WTC11 (cell line): ENCODE measurements at regions not wholly inside any gene's neighbourhood (a gene's known extent, or its start where the extent isn't known, plus 50 kb on each side); places are given as distances from the start of the nearest gene placed in this dataset.

Experiments used
- ATAC-seq: fragments of 200-7000 bp; cut with Tn5 transposase; 2 replicates; pipeline ENCODE4 v1.10.0; 2021; ENCODE audit warnings: mild to moderate bottlenecking, moderate library complexity
- CTCF ChIA-PET: fragments of 300-600 bp; sonication (Branson Sonifier 250); formaldehyde crosslinking; loops from one replicate; lab custom pipeline; 2021; ENCODE audit warnings: antibody characterized with exemption; lab: Charles Lee
- POLR2A ChIA-PET: fragments of 350-600 bp; sonication (Branson Sonifier 250); formaldehyde crosslinking; loops from one replicate; lab custom pipeline; 2021; ENCODE audit warnings: antibody characterized with exemption; lab: Charles Lee
- DNase-seq: peaks from one replicate; pipeline ENCODE4 v3.0.0; 2021; ENCODE audit warnings: low spot score
- H3K27ac Mint-ChIP-seq: 2 replicates; pipeline ENCODE4 v1.8.0; 2021; ENCODE audit warnings: mixed read lengths
- H3K27me3 Mint-ChIP-seq: 2 replicates; pipeline ENCODE4 v1.8.0; 2021; ENCODE audit warnings: low read depth, mild to moderate bottlenecking, moderate library complexity, mixed read lengths
- H3K36me3 Mint-ChIP-seq: 2 replicates; pipeline ENCODE4 v1.8.0; 2021; ENCODE audit warnings: mixed read lengths
- H3K4me1 Mint-ChIP-seq: 2 replicates; pipeline ENCODE4 v1.8.0; 2022; ENCODE audit warnings: mixed read lengths
- H3K4me3 Mint-ChIP-seq: 2 replicates; pipeline ENCODE4 v1.8.0; 2021; ENCODE audit warnings: mild to moderate bottlenecking, moderate library complexity, mixed read lengths
- H3K9me3 Mint-ChIP-seq: 2 replicates; pipeline ENCODE4 v1.8.0; 2021; ENCODE audit warnings: mixed read lengths
- ATF3 ChIP-seq: sonication (generic); formaldehyde crosslinking; conservative IDR thresholded peaks from 2 replicates; pipeline ENCODE4 v1.8.1; 2022; ENCODE audit warnings: mild to moderate bottlenecking, missing genetic modification reagents
- CTCF ChIP-seq: fragments of 200-600 bp; IDR thresholded peaks from 2 replicates; pipeline ENCODE4 v1.8.0; 2022; ENCODE audit warnings: antibody characterized with exemption
- ESRRA ChIP-seq: sonication (generic); formaldehyde crosslinking; IDR thresholded peaks from 2 replicates; pipeline ENCODE4 v1.8.1; 2022; ENCODE audit warnings: mild to moderate bottlenecking, missing genetic modification reagents, borderline replicate concordance
- FOXP1 ChIP-seq: sonication (generic); formaldehyde crosslinking; IDR thresholded peaks from 2 replicates; pipeline ENCODE4 v1.8.0; 2022; ENCODE audit warnings: missing genetic modification reagents, mild to moderate bottlenecking, moderate library complexity, borderline replicate concordance
- GRHL2 ChIP-seq: fragments of 250-450 bp; sonication (Bioruptor Pico); IDR thresholded peaks from 2 replicates; pipeline ENCODE4 v1.8.0; 2022; ENCODE audit warnings: mild to moderate bottlenecking, moderate library complexity; ENCODE audit not compliant: insufficient replicate concordance, severe bottlenecking
- JUN ChIP-seq: sonication (generic); formaldehyde crosslinking; IDR thresholded peaks from 2 replicates; pipeline ENCODE4 v1.8.0; 2023; ENCODE audit warnings: mild to moderate bottlenecking, missing genetic modification reagents
- KAT7 ChIP-seq: sonication (generic); formaldehyde crosslinking; IDR thresholded peaks from 2 replicates; pipeline ENCODE4 v1.8.1; 2023; ENCODE audit warnings: missing genetic modification reagents, mild to moderate bottlenecking, borderline replicate concordance
- MAX ChIP-seq: sonication (generic); formaldehyde crosslinking; IDR thresholded peaks from 2 replicates; pipeline ENCODE4 v1.8.0; 2022; ENCODE audit warnings: mild to moderate bottlenecking, missing genetic modification reagents
- MLX ChIP-seq: sonication (generic); formaldehyde crosslinking; IDR thresholded peaks from 2 replicates; pipeline ENCODE4 v1.8.1; 2023; ENCODE audit warnings: mild to moderate bottlenecking, missing genetic modification reagents, moderate library complexity
- MXD4 ChIP-seq: fragments of 250-450 bp; sonication (Bioruptor Pico); IDR thresholded peaks from 2 replicates; pipeline ENCODE4 v1.8.0; 2021; ENCODE audit warnings: mild to moderate bottlenecking, moderate library complexity, borderline replicate concordance
- MYBL2 ChIP-seq: sonication (generic); formaldehyde crosslinking; IDR thresholded peaks from 2 replicates; pipeline ENCODE4 v1.8.1; 2023; ENCODE audit warnings: mild to moderate bottlenecking, moderate library complexity, missing genetic modification reagents
- NFYB ChIP-seq: sonication (generic); formaldehyde crosslinking; conservative IDR thresholded peaks from 2 replicates; pipeline ENCODE4 v1.8.0; 2022; ENCODE audit warnings: low read depth, missing genetic modification reagents
- NR2C2 ChIP-seq: sonication (generic); formaldehyde crosslinking; IDR thresholded peaks from 2 replicates; pipeline ENCODE4 v1.8.0; 2022; ENCODE audit warnings: mild to moderate bottlenecking, missing genetic modification reagents
- PRRX2 ChIP-seq: fragments of 250-450 bp; sonication (Bioruptor Pico); IDR thresholded peaks from 2 replicates; pipeline ENCODE4 v1.8.0; 2021; ENCODE audit warnings: mild to moderate bottlenecking
- RELA ChIP-seq: sonication (generic); formaldehyde crosslinking; IDR thresholded peaks from 2 replicates; pipeline ENCODE4 v1.8.1; 2022; ENCODE audit warnings: missing genetic modification reagents, mild to moderate bottlenecking, borderline replicate concordance
- ZMAT4 ChIP-seq: fragments of 250-450 bp; sonication (Bioruptor Pico); IDR thresholded peaks from 2 replicates; pipeline ENCODE4 v1.9.0; 2021; ENCODE audit warnings: mild to moderate bottlenecking
- ZNF138 ChIP-seq: sonication (generic); formaldehyde crosslinking; conservative IDR thresholded peaks from 2 replicates; pipeline ENCODE4 v1.8.1; 2022; ENCODE audit warnings: mild to moderate bottlenecking, moderate library complexity, missing genetic modification reagents
- ZNF317 ChIP-seq: sonication (generic); formaldehyde crosslinking; IDR thresholded peaks from 2 replicates; pipeline ENCODE4 v1.8.1; 2023; ENCODE audit warnings: low read depth, mild to moderate bottlenecking, moderate library complexity, missing genetic modification reagents, borderline replicate concordance
- ZNF416 ChIP-seq: fragments of 250-450 bp; sonication (Bioruptor Pico); IDR thresholded peaks from 2 replicates; pipeline ENCODE4 v1.9.0; 2021; ENCODE audit warnings: mild to moderate bottlenecking, inconsistent platforms

- TF ChIP-seq CTCF = no peak
- TF ChIP-seq ZNF138 (CRISPR knock-in tag) = no peak
- TF ChIP-seq ZMAT4 = no peak
- no peak for TF ChIP-seq GRHL2 (CRISPR knock-in tag)
- no peak for TF ChIP-seq MXD4 (CRISPR knock-in tag)
- TF ChIP-seq, all 79 proteins: peak for 0
Measured at GRCh38 chr3:6439824-6440223, 421.1 kb upstream of the GRM7 start (continued).

- Mint-ChIP-seq H3K9me3 (peaks cover 42% of the 10 kb centered on the region), H3K36me3 (peaks cover 30% of the 10 kb centered on the region), H3K4me1 (peaks cover 8% of the 10 kb centered on the region)
- TF ChIP-seq ATF3 (CRISPR knock-in tag) = no peak
- TF ChIP-seq GRHL2 (CRISPR knock-in tag) = no peak
- TF ChIP-seq JUN (CRISPR knock-in tag) = no peak
- TF ChIP-seq MAX (CRISPR knock-in tag) = no peak
- no peak for TF ChIP-seq ZNF416 (CRISPR knock-in tag)
- no peak for TF ChIP-seq NR2C2 (CRISPR knock-in tag)
- TF ChIP-seq PRRX2 = no peak
- no peak for TF ChIP-seq NFYB (CRISPR knock-in tag)
- TF ChIP-seq ESRRA = no peak
- no peak for TF ChIP-seq CTCF
- no peak for TF ChIP-seq RELA (CRISPR knock-in tag)
- TF ChIP-seq MXD4 (CRISPR knock-in tag) = no peak
- no peak for TF ChIP-seq MLX (CRISPR knock-in tag)
- no peak for TF ChIP-seq MYBL2 (CRISPR knock-in tag)
- TF ChIP-seq ZNF317 (CRISPR knock-in tag) = no peak
- no peak for TF ChIP-seq KAT7 (CRISPR knock-in tag)
- TF ChIP-seq FOXP1 (CRISPR knock-in tag) = no peak
- TF ChIP-seq, all 79 proteins: peak for 0
- ChIA-PET CTCF (no interaction called here), POLR2A (no interaction called here)
- peaks cover 10% of the 10 kb centered on the region; the same call in 1 of the 2 replicates for H3K27me3 Mint-ChIP-seq
- H3K4me3 Mint-ChIP-seq = no peak overlapping the region
- no peak for DNase-seq
- no peak for ATAC-seq
- no peak overlapping the region for H3K27ac Mint-ChIP-seq
Measured at GRCh38 chr3:6444888-6445658, 415.8 kb upstream of the GRM7 start.
